ENCODE measurements at regions not wholly inside any gene's neighbourhood (a gene's known extent, or its start where the extent isn't known, plus 50 kb on each side); places are given as distances from the start of the nearest gene placed in this dataset.
"Not testable (repeated sequence)": the region's sequence is repeated elsewhere in the genome, so short reads cannot be mapped to it uniquely, and the experiment has no call there.

DNA sequence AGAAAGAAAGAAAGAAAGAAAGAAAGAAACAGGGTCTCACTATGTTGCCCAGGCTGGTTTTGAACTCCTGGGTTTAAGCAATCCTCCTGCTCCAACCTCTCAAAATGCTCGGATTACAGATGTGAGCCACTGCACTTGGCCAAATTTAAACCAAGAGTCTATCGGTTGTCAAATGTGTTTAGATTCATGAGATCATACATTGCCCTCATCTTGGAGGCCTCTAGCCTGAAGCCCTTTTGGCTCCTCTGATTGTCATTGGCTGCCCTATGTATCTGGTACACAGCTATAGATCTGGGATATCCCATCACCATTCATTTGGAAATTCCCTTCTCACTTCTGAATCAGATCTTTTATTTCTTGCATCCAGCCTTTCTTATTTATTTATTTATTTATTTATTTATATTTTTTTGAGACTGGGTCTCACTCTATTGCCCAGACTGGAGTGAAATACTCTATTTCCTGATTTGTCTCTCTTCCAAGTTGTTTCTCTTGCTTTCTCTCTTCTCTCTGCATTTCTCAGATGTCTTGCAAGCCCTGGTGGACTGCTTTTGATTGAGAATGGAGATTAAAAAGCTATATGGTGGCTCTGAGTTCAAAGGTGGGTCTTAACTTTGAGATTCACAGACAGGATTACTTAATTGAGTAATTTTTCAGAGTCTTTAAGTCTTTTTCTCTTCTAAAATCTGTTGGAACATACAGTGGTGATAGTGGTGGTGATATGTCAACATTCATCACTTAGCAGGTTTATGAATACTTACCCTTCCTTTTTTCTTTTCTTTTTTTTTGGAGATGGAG is 121.9 kb downstream of the GJA1 start:
- no peak for ATAC-seq
- H3K27ac ChIP-seq: no peak overlapping the region
- H3K4me3 ChIP-seq: no peak overlapping the region
- H3K27me3 ChIP-seq: no peaks in the 10 kb centered on the region
- H3K4me1 ChIP-seq: no peaks in the 10 kb centered on the region
- 81 to 94% methylated on average over 2 of the region's 2 CpGs for WGBS, 2 donors (ENCODE audit: low coverage in 1 of 2)
- H3K9me3 ChIP-seq: no peaks in the 10 kb centered on the region
- TF ChIP-seq, protein P1, sequence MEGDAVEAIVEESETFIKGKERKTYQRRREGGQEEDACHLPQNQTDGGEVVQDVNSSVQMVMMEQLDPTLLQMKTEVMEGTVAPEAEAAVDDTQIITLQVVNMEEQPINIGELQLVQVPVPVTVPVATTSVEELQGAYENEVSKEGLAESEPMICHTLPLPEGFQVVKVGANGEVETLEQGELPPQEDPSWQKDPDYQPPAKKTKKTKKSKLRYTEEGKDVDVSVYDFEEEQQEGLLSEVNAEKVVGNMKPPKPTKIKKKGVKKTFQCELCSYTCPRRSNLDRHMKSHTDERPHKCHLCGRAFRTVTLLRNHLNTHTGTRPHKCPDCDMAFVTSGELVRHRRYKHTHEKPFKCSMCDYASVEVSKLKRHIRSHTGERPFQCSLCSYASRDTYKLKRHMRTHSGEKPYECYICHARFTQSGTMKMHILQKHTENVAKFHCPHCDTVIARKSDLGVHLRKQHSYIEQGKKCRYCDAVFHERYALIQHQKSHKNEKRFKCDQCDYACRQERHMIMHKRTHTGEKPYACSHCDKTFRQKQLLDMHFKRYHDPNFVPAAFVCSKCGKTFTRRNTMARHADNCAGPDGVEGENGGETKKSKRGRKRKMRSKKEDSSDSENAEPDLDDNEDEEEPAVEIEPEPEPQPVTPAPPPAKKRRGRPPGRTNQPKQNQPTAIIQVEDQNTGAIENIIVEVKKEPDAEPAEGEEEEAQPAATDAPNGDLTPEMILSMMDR (IDR thresholded peaks at IDR 0.05): no peak
- TF ChIP-seq POLR2AphosphoS5 (IDR thresholded peaks at IDR 0.05) (no peak), POLR2A (IDR thresholded peaks at IDR 0.05) (no peak), EP300 (IDR thresholded peaks at IDR 0.05) (no peak)
- H3K36me3 ChIP-seq: no peaks in the 10 kb centered on the region

DNA sequence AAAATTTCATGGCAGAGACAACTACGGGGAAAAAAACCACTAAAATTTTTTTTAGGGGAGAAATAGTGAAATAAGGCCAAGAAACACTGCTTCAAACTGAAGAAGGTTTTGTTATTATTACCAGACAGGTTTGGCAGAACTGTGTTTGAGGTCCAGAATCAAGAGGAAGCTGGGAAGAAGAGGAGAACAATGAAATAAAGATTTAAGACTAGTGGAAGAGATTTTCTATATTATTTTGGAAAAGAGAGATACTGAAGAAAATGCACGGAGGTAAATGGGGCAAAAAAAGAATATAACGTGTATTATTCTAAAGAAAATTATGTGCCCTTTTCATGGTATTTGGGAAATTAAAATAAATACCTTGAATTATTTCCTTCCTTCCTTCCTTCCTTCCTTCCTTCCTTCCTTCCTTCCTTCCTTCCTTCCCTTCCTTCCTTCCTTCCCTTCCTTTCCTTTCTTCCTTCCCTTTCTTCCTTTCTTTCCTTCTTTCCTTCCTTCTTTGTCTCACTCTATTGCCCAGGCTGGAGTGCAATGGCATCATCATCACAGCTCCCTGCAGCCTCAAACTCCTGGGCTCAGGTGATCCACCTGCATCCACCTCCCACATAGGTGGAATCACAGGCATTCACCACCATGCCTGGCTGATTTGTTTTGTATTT is 124.3 kb downstream of the GJA1 start:
- Histone ChIP-seq H3K27me3 (no peaks in the 10 kb centered on the region), H3K4me3 (no peak overlapping the region), H3K27ac (no peak overlapping the region), H3K9me3 (peaks cover 0 to 9% (median 0%) of the 10 kb centered on the region in 3 donors), H3K4me1 (no peaks in the 10 kb centered on the region), H3K36me3 (no peaks in the 10 kb centered on the region)
- ATAC-seq: no peak
- no peak for TF ChIP-seq POLR2AphosphoS5 (IDR thresholded peaks at IDR 0.05)
- TF ChIP-seq, protein P1 (IDR thresholded peaks at IDR 0.05): no peak
- no peak for TF ChIP-seq EP300 (IDR thresholded peaks at IDR 0.05)
- TF ChIP-seq POLR2A (IDR thresholded peaks at IDR 0.05): no peak
- WGBS, 2 donors (ENCODE audit: low coverage in 1 of 2): 80 to 83% methylated on average over 3 of the region's 3 CpGs

DNA sequence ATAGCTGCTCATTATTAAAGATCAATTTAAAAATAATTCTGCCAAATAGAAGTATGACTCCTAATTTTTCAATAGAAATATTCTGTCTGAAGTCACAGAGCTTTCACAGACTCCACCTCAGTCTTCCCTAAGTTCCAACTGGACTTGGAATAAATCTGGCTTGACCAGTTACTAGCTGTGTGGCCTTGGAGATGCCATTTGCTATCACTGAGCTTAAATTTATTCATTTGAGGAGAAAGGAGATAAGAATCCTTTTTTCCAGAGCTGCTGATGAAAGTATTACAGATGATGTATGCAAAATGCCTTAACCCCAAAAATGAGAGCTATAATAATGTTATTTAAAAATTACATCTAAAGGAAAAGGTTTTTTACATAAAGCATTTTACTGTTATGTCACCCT is 125.0 kb downstream of the GJA1 start:
- H3K9me3 ChIP-seq: peaks cover 0 to 16% (median 0%) of the 10 kb centered on the region in 3 donors
- H3K27me3 ChIP-seq: no peaks in the 10 kb centered on the region
- H3K4me3 ChIP-seq: no peak overlapping the region
- no peak for TF ChIP-seq POLR2AphosphoS5 (IDR thresholded peaks at IDR 0.05)
- TF ChIP-seq EP300 (IDR thresholded peaks at IDR 0.05): no peak
- TF ChIP-seq, protein P1 (IDR thresholded peaks at IDR 0.05): no peak
- no peak for TF ChIP-seq POLR2A (IDR thresholded peaks at IDR 0.05)
- no peaks in the 10 kb centered on the region for H3K36me3 ChIP-seq
- H3K4me1 ChIP-seq: no peaks in the 10 kb centered on the region
- H3K27ac ChIP-seq: no peak overlapping the region
- no peak for ATAC-seq

DNA sequence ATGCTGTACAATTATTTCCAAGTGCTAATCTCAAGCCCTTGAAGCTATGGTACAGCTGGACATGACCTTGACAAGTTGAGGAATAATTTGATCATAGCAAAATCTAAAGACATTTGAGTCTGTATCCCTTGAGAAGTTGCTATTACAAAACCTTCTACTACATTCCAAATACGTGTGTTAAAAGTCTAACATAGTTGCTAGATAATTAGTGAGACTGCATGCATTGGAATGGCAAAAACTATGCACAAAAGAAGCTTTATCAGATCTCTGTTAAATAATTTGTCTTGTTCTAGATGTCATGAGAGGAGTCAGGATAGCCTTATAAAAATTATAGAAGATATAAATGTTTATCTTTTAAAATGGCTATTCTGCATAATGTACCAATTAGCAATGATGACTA is 127.8 kb downstream of the GJA1 start:
- no peak overlapping the region for H3K4me3 ChIP-seq
- peaks cover 0 to 19% (median 0%) of the 10 kb centered on the region in 3 donors for H3K9me3 ChIP-seq
- H3K27ac ChIP-seq: no peak overlapping the region
- H3K27me3 ChIP-seq: no peaks in the 10 kb centered on the region
- no peak for ATAC-seq
- no peak for TF ChIP-seq EP300 (IDR thresholded peaks at IDR 0.05)
- TF ChIP-seq, protein P1 (IDR thresholded peaks at IDR 0.05): no peak
- no peak for TF ChIP-seq POLR2A (IDR thresholded peaks at IDR 0.05)
- no peak for TF ChIP-seq POLR2AphosphoS5 (IDR thresholded peaks at IDR 0.05)
- WGBS, 2 donors (ENCODE audit: low coverage in 1 of 2): 62 to 75% methylated on average over 1 of the region's 1 CpG
- no peaks in the 10 kb centered on the region for H3K36me3 ChIP-seq
- H3K4me1 ChIP-seq: no peaks in the 10 kb centered on the region

DNA sequence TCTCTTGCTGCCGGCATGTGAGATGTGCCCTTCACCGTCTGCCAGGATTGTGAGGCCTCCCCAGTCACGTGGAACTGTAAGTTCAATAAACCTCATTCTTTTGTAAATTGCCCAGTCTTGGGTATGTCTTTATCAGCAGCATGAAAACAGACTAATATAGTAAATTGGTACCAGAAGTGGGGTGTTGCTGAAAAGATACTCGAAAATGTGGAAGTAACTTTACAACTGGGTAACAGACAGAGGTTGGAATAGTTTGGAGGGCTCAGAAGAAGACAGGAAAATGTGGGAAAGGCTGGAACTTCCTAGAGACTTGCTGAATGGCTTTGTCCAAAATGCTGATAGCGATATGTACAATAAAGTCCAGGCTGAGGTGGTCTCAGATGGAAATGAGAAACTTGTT is 129.1 kb downstream of the GJA1 start:
- not testable (repeated sequence) for H3K4me3 ChIP-seq, H3K27ac ChIP-seq, H3K4me1 ChIP-seq, ATAC-seq, H3K27me3 ChIP-seq, H3K36me3 ChIP-seq
- H3K9me3 ChIP-seq: peaks cover 0 to 19% (median 0%) of the 10 kb centered on the region in 3 donors
- WGBS, 2 donors (ENCODE audit: low coverage in 1 of 2): 94 to 96% methylated on average over 4 to 5 of the region's 5 CpGs

Data from gastroesophageal sphincter (tissue), 4 donors.